Nephron (organoid): ENCODE measurements at regions not wholly inside any gene's neighbourhood (a gene's known extent, or its start where the extent isn't known, plus 50 kb on each side); places are given as distances from the start of the nearest gene placed in this dataset.

Source experiments
- H3K27ac Mint-ChIP-seq, 3 experiments: 2 replicates each; pipeline ENCODE4 v1.8.0; 2020; ENCODE audit warnings: mixed read lengths in 3 of 3, mild to moderate bottlenecking in 2 of 3, moderate library complexity in 1 of 3
- H3K27me3 Mint-ChIP-seq: 2 replicates; pipeline ENCODE4 v1.8.0; 2021; ENCODE audit warnings: low read depth, mild to moderate bottlenecking, moderate library complexity, mixed read lengths
- H3K36me3 Mint-ChIP-seq: 2 replicates; pipeline ENCODE4 v1.8.0; 2020; ENCODE audit warnings: low read depth, mixed read lengths
- H3K4me1 Mint-ChIP-seq: 2 replicates; pipeline ENCODE4 v1.8.0; 2020; ENCODE audit warnings: mixed read lengths
- H3K4me3 Mint-ChIP-seq, 3 experiments: 2 replicates each; pipeline ENCODE4 v1.8.0; 2020; ENCODE audit warnings: mild to moderate bottlenecking in 3 of 3, mixed read lengths in 3 of 3, moderate library complexity in 2 of 3
- H3K9me3 Mint-ChIP-seq: 2 replicates; pipeline ENCODE4 v1.8.0; 2020; ENCODE audit warnings: mixed read lengths
- TF ChIP-seq, protein P1 (sequence below), 3 experiments: fragments of 200-600 bp; sonication (generic); IDR thresholded peaks; one replicate each; pipeline ENCODE4 v1.5.0; 2021; ENCODE audit warnings: antibody characterized with exemption in 3 of 3; ENCODE audit not compliant: unreplicated experiment in 3 of 3

DNA sequence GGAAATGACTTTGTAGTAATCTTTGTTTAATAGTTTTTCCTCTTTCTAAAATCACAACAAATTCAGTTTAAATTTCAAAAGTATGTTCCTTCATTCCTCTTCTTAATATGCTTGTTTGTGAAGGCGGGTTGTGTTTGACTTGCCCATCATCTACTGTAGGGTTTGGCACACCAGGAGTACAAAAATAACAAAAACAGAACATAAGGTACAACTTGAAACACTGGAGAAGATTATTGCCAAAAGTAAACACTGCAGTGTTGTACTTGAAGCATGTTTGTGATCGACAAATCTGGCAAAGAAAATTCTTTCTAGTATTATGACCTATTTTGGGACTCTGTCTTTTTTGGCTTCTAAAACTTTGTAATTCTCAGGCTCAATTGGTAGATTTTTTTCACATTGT lies 518.6 kb downstream of the SLITRK5 start:
- H3K4me1 Mint-ChIP-seq = no peaks in the 10 kb centered on the region
- no peak overlapping the region for H3K4me3 Mint-ChIP-seq
- no peaks in the 10 kb centered on the region for H3K36me3 Mint-ChIP-seq
- H3K27me3 Mint-ChIP-seq = no peaks in the 10 kb centered on the region
- H3K27ac Mint-ChIP-seq = no peak overlapping the region
- TF ChIP-seq, protein P1, sequence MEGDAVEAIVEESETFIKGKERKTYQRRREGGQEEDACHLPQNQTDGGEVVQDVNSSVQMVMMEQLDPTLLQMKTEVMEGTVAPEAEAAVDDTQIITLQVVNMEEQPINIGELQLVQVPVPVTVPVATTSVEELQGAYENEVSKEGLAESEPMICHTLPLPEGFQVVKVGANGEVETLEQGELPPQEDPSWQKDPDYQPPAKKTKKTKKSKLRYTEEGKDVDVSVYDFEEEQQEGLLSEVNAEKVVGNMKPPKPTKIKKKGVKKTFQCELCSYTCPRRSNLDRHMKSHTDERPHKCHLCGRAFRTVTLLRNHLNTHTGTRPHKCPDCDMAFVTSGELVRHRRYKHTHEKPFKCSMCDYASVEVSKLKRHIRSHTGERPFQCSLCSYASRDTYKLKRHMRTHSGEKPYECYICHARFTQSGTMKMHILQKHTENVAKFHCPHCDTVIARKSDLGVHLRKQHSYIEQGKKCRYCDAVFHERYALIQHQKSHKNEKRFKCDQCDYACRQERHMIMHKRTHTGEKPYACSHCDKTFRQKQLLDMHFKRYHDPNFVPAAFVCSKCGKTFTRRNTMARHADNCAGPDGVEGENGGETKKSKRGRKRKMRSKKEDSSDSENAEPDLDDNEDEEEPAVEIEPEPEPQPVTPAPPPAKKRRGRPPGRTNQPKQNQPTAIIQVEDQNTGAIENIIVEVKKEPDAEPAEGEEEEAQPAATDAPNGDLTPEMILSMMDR (IDR thresholded peaks at IDR 0.05; ENCODE audit: unreplicated experiment in 3 of 3) = no peak
- no peaks in the 10 kb centered on the region for H3K9me3 Mint-ChIP-seq

DNA sequence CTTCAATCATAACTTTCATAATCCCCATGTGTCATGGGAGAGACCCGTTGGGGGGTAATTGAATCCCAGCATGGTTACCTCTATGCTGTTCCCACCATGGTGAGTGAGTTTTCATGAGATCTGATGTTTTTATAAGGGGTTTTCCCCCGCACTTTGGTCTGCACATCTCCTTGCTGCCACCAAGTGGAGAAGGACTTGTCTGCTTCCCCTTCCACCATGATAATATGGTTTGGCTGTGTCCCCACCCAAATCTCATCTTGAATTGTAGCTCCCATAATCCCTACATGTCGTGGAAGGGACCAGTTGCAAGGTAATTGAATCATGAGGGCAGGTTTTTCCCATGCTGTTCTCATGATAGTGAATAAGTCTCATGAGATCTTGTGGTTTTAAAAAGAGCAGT lies 524.9 kb downstream of the SLITRK5 start:
- H3K27me3 Mint-ChIP-seq = no peaks in the 10 kb centered on the region
- H3K9me3 Mint-ChIP-seq = peaks cover 11% of the 10 kb centered on the region
- no peak overlapping the region for H3K4me3 Mint-ChIP-seq
- H3K4me1 Mint-ChIP-seq = no peaks in the 10 kb centered on the region
- no peak overlapping the region for H3K27ac Mint-ChIP-seq
- no peaks in the 10 kb centered on the region for H3K36me3 Mint-ChIP-seq
- TF ChIP-seq, protein P1 (IDR thresholded peaks at IDR 0.05; ENCODE audit: unreplicated experiment in 3 of 3) = no peak

DNA sequence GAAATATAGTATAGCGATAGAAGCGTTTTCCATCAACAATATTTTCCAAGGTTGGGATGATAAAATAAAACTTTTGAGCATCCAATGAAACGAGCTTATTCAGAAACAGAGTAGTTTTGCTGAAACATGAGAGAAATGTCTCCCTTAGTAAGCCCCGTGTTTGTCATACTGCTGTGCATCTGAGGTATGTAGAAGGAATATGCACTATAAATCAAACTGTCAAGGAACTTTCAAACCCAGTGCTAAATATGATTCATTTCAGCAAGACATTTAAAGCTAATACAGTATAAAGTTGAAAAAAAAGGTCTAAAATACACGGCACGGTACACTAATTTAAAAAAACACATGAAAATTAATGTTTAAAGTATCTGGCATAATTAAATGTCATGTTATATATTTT lies 546.2 kb downstream of the SLITRK5 start:
- peak overlapping the region in 1 of 3 experiments; percentile 26 for H3K27ac Mint-ChIP-seq
- H3K4me1 Mint-ChIP-seq = no peaks in the 10 kb centered on the region
- no peaks in the 10 kb centered on the region for H3K9me3 Mint-ChIP-seq
- no peak overlapping the region for H3K4me3 Mint-ChIP-seq
- no peaks in the 10 kb centered on the region for H3K36me3 Mint-ChIP-seq
- TF ChIP-seq, protein P1 (IDR thresholded peaks at IDR 0.05; ENCODE audit: unreplicated experiment in 3 of 3) = no peak
- no peaks in the 10 kb centered on the region for H3K27me3 Mint-ChIP-seq

DNA sequence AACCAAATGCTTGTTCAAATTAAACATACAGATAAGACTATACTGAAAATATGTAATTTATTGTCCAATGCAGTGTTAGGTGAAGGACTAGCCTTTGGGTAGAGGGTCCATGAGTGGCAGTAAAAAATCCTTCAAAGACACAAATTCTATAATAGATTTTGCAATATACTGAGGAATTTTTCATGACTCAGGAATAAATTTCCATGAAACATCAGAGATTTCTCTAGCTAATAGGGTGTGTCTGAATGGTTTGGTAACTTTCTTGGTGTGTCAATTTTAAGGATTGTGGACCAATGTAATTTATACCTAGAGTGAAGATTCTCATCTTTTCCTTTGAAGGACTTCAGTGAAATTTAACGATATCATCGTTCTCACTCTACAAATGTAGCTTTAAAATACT lies 546.7 kb downstream of the SLITRK5 start:
- Mint-ChIP-seq H3K4me1 (no peaks in the 10 kb centered on the region), H3K36me3 (no peaks in the 10 kb centered on the region), H3K27me3 (no peaks in the 10 kb centered on the region), H3K9me3 (no peaks in the 10 kb centered on the region), H3K27ac (no peak overlapping the region), H3K4me3 (no peak overlapping the region)
- TF ChIP-seq, protein P1 (IDR thresholded peaks at IDR 0.05; ENCODE audit: unreplicated experiment in 3 of 3) = no peak

DNA sequence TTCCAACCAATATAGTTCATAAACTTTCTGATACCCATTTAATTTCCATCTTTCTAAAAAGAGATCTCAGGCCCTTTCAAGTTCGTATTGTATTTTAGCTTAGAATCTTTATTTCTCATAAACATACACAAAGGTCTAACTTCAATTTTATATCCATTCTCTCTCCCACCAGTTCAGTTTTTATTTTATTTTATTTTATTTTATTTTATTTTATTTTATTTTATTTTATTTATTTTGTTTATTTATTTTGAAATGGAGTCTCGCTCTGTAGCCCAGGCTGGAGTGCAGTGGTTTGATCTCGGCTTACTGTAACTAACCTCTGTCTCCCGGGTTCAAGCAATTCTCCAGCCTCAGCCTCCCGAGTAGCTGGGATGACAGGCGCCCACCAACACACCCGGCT lies 552.8 kb downstream of the SLITRK5 start:
- Mint-ChIP-seq H3K36me3 (no peaks in the 10 kb centered on the region), H3K27me3 (no peaks in the 10 kb centered on the region), H3K27ac (no peak overlapping the region), H3K9me3 (no peaks in the 10 kb centered on the region), H3K4me1 (no peaks in the 10 kb centered on the region), H3K4me3 (no peak overlapping the region)
- TF ChIP-seq, protein P1 (IDR thresholded peaks at IDR 0.05; ENCODE audit: unreplicated experiment in 3 of 3) = no peak

DNA sequence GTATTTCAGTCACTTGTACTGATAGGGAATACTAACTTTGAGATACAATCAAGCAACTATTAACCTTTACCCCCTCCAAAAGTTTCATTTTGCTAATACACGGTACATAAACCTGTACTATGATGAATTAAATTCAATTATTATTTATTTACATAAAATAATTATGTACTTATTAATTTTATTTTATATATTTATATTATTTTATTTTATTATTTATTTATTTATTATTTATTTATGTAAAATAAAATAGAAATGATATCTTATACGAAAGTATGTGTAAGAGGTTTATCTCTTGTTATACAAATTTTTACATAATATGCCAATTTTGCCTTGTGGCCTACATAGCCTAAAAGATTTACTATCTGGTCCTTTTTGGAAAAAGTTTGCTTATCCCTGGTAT lies 564.3 kb downstream of the SLITRK5 start:
- H3K9me3 Mint-ChIP-seq = no peaks in the 10 kb centered on the region
- no peaks in the 10 kb centered on the region for H3K4me1 Mint-ChIP-seq
- H3K36me3 Mint-ChIP-seq = no peaks in the 10 kb centered on the region
- no peak overlapping the region for H3K4me3 Mint-ChIP-seq
- no peak overlapping the region for H3K27ac Mint-ChIP-seq
- TF ChIP-seq, protein P1 (IDR thresholded peaks at IDR 0.05; ENCODE audit: unreplicated experiment in 3 of 3) = no peak
- no peaks in the 10 kb centered on the region for H3K27me3 Mint-ChIP-seq
